SU-DHL-6 (cell line): ENCODE measurements at regions not wholly inside any gene's neighbourhood (a gene's known extent, or its start where the extent isn't known, plus 50 kb on each side); places are given as distances from the start of the nearest gene placed in this dataset.

ENCODE experiments used
- CTCF ChIP-seq: fragments of 200-600 bp; sonication (generic); IDR thresholded peaks from one replicate; pipeline ENCODE4 v1.5.1; 2017; ENCODE audit warnings: antibody characterized with exemption, mild to moderate bottlenecking, low read length, moderate library complexity; ENCODE audit not compliant: insufficient read depth, poor library complexity, severe bottlenecking
- EZH2phosphoT487 ChIP-seq: fragments of 200-600 bp; sonication (generic), shearing (Covaris generic); conservative IDR thresholded peaks from 2 replicates; pipeline ENCODE4 v1.6.1; 2018; ENCODE audit warnings: mild to moderate bottlenecking, antibody characterized with exemption, low read length, moderate library complexity, mixed read lengths

DNA sequence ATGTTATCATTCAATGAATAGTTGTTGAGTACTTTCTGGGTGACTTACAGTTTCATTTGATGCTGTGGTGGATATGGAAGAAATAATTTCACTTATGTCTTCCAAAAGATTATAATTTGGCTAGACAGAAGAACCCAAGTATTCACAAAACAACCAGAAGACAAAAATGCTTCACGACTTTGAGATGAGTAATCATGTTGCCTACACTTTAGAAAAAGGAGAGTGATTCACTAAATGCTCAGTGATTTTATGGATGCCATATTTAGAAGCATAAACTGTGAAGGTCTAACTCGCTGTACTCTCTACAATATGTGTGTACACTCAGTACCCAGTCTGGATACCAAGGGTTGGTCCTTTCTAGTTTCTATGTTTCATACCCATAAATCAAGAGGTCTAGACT, 101.3 kb upstream of the E2F7 start:
- TF ChIP-seq CTCF (no peak), EZH2phosphoT487 (no peak)
